ENCODE measurements at regions not wholly inside any gene's neighbourhood (a gene's known extent, or its start where the extent isn't known, plus 50 kb on each side); places are given as distances from the start of the nearest gene placed in this dataset.
"Not testable (repeated sequence)": the region's sequence is repeated elsewhere in the genome, so short reads cannot be mapped to it uniquely, and the experiment has no call there.

DNA sequence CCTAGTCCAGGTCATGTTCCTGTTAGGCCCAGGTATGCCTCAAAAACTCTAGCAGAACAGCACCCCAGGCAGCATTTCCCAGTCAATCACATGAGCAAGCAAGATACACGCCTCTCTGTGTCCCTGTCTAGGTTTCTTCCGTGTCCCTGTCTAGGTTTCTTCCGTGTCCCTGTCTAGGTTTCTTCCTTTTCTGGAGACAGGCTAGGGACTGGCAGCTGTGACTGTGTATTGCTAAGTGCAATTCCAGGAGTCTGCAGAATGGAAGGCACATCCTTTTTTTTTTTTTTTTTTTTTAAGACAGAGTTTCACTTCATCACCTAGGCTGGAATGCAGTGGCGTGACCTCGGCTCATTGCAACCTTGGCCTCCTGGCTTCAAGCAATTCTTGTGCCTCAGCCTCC lies 77.6 kb downstream of the SETD4 start:
- no peak for ATAC-seq

- no peak for ATAC-seq
Measured at GRCh38 chr21:35981514-35982070, 78.7 kb downstream of the SETD4 start.

DNA sequence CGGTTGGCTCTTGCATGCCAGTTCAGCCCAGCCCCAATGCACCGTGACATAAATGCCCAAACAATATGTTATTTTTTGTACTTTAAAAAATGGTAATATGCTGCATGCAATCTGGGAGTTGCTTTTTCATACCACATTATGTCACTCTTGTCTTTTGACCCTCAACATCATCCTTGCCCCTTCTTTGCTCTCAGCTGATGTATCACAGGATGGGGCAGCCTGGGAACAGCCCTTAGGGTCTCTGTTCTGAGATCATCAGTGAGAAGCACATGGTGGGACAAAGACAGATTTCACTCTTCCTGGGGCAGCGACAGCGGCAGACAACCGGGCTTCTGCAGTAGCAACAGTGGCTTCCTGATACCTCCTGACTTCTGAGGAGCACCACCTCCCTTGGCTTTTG lies 79.5 kb downstream of the SETD4 start:
- ATAC-seq: no peak

DNA sequence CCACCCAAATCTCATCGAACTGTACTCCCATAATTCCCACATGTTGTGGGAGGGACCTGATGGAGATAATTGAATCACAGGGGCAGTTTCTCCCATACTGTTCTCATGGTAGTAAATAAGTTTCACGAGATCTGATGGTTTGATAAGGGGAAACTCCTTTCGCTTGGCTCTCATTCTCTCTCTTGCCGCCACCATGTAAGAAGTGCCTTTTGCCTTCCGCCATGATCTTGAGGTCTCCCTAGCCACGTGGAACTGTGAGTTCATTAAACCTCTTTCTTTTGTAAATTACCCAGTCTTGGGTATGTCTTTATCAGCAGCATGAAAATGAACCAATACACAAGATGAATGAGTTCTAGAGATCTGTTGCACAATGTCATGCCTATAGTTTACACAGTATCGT lies 82.5 kb downstream of the SETD4 start:
- ATAC-seq: not testable (repeated sequence)

DNA sequence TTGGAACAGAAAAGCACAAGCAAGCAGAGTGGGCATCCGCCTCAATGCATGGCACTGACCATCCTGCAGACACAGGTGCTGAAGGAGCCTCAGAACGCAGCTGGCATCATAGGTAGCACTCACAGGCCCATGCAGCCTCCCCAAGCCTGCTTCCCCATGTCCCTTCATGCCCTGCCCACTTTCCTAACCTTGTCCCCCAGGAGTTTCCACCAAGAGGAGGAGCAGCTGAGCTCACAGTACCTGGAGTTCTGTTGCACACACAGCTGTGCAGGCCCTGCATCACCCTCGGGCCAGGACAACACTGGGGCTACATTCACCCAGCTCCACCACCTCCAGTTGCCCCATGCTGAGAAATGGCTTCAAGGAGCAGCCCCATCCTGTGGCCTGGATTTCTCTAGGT lies 83.4 kb downstream of the SETD4 start:
- ATAC-seq: peak; percentile 13

- no peak for ATAC-seq
Measured at GRCh38 chr21:35976481-35976880, 83.8 kb downstream of the SETD4 start.

GRCh38 chr21:35974775-35975174 lies 85.6 kb downstream of the SETD4 start:
- ATAC-seq: no peak

- ATAC-seq: no peak
Measured at GRCh38 chr21:35971824-35972223, 88.5 kb downstream of the SETD4 start.

DNA sequence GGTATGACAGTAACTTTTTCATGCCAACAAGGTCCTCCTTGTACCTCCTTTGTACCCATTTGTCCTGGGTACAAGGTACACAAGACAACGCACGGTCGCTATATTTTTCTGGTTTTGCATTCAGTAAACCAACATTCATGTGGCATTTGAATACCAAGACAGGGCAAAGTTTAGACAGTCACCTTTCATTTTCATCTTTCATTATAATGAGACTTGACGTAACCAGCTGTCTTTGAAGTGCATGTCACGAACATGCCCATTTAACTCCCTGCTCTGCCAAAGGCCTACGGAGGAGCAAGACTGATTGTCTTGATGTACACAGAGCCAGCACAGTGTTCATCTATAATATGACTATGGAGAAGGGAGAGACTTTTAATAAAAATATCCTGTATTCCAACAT lies 91.0 kb downstream of the SETD4 start:
- no peak for ATAC-seq

DNA sequence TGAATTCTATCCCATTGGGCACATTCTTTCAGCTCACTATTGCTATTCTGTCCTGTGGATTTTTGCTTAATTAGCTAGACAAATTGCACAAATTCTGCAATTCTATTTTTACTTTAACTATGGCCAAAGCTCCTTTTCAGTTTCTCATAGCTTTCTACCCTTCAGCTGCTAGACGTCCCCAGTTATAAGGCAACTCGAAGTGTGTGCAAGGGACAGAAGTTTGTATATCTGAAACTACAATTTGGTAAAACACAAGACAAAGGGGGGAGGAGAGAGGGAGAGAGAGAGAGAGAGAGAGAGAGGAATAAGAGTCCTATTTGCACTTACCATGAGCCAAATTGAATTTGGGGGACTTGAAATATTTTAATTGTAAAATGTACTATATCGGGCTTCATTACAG lies 91.8 kb downstream of the SETD4 start:
- ATAC-seq: no peak

DNA sequence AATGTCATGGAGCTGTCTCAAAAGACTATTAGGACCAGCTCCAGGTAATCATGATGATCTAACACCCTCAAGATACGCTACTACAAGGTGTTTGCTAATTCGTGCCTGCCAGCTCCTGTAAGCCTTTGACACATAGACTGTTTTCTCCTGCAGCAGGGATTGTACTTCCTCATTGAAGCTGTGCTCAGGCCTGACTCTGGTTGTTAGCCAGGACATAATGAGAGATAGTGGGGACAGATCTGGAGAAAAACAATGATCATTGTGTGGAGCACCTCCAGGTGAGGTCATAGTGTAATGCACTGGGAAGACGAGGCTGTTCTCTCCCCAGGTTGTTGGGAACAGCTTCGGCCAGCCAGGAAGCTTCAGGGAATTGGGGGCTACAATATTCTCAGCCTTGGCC lies 94.6 kb downstream of the SETD4 start:
- no peak for ATAC-seq

DNA sequence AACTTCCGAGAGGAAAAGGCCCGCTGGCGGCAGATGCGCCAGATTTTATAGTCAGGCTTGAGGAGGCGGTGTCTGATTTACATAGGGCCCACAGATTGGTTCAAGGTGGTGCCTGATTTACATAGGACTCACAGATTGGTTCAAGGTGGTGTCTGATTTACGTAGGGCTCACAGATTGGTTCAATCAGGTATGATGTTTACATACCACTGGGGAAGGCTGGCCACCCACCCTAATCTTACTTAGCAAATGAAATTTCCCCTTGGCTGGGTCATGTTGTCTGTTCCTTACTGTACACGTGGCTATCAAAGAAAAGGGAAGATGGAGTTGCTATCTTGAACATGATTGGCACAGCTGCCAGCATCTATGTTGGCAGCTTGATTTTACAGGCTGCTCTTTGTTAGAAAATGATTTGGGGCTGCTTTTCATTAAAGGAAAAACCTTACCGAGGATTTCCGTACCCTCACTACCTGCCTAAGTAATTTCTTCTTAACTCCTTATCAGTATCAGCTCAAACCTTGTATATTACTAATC lies 96.3 kb downstream of the SETD4 start:
- no peak for ATAC-seq

DNA sequence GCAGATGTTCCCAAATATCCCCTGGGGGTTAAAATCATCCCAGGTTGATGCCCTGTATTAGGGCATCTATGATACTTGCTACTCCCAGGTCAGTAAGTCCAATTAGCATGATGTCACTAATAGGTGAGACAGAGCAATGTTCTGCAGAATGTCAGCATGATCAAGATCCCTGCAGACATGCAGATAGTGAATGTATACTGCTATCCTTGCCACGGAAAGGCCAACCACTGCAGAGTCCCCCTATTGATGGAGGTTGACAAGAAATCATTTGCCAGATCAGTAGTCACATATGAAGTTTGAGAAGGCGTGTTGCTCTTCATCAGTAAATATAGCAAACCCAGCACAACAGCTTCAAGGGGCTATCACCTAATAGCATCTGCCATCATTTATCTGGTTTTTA lies 97.4 kb downstream of the SETD4 start:
- no peak for ATAC-seq

GRCh38 chr21:35954066-35954465 lies 106.3 kb downstream of the SETD4 start:
- no peak for ATAC-seq

GRCh38 chr21:35953597-35953996 lies 106.7 kb downstream of the SETD4 start:
- peak; percentile 31 for ATAC-seq

- ATAC-seq: no peak
Measured at GRCh38 chr21:35952651-35953340, 107.5 kb downstream of the SETD4 start.

DNA sequence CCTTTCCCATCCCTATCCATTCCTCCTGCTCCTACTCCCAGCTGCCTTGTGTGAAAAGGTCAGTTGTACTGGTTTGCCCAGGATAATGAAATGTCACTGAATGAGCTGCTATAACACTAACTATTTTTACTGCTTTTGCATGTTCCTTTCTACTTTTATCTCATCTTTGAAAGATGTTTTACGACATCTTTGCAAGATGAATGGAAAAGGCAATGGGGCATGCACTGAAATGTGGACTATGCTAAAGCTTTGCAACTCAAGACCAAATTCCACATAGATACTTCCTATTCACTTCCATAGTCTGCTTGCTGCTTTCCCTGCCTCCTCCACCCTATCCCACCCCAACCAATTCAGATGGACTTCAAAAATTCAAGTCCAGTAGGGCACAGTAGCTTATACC lies 111.3 kb downstream of the SETD4 start:
- no peak for ATAC-seq

DNA sequence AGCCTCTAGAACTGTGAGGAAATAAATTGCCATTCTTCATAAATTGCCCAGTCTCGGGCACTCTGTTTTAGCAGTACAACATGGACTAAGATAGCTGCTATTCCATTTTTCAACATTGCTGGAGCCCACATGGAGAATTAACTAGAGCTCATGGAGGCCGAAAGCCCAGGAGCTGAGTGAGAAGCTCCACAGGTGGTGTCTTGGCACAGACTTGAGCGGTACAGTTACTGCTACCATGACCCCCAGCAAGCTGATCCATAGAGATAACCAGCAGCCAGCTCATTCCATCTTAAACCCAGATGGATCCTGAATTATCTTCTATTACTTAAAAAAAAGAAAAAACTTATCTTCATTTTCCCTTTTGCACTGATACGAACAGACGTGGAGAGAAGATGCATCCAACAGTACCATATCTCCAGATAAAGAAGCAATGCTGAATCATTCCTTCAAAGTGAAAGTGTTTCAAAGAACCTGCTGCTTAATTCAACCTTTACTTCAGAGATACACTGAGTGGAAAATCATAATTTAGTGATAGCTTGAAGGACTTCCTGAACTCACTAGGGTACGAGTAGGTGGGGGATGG lies 115.1 kb downstream of the SETD4 start:
- no peak for ATAC-seq

DNA sequence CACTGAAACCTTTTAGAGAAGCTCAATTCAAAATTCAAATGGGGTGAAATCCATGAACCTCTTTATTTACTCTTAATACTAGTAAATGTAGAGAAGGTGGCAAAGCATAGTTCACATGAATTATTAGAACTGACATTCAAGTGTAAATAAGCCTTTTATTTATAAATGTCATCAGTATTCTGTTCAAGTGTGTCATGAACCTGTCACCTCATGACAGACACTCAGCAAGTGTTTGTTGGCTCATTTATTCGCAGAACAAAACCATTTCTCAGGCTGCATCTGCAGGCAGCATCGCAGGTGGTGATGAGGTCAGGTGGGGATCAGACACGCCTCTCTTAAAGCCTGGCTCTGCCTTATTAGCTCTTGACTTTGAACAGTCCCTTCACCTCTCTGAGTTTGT lies 116.6 kb downstream of the SETD4 start:
- no peak for ATAC-seq

GRCh38 chr21:35942211-35943144 lies 117.8 kb downstream of the SETD4 start:
- ATAC-seq: peak; percentile 24

GRCh38 chr21:35940074-35940927 lies 120.0 kb downstream of the SETD4 start:
- peak; percentile 92 for ATAC-seq

- ATAC-seq: no peak
Measured at GRCh38 chr21:35938446-35938845, 121.9 kb downstream of the SETD4 start.

Data from esophagus mucosa (tissue), 1 donor.